ENCODE measurements at regions not wholly inside any gene's neighbourhood (a gene's known extent, or its start where the extent isn't known, plus 50 kb on each side); places are given as distances from the start of the nearest gene placed in this dataset.

GRCh38 chr5:166354332-166354731, 1937.1 kb upstream of the WWC1 start:
- Histone ChIP-seq H3K4me3 (no peak overlapping the region), H3K27ac (no peak overlapping the region)
- no peak for TF ChIP-seq CTCF (IDR thresholded peaks at IDR 0.05)
- DNase-seq (ENCODE audit: low spot score), result no peak

GRCh38 chr5:166356096-166356495, 1935.3 kb upstream of the WWC1 start:
- DNase-seq (ENCODE audit: low spot score), result no peak
- Histone ChIP-seq H3K27ac (no peak overlapping the region), H3K4me3 (no peak overlapping the region)
- no peak for TF ChIP-seq CTCF (IDR thresholded peaks at IDR 0.05)

DNA sequence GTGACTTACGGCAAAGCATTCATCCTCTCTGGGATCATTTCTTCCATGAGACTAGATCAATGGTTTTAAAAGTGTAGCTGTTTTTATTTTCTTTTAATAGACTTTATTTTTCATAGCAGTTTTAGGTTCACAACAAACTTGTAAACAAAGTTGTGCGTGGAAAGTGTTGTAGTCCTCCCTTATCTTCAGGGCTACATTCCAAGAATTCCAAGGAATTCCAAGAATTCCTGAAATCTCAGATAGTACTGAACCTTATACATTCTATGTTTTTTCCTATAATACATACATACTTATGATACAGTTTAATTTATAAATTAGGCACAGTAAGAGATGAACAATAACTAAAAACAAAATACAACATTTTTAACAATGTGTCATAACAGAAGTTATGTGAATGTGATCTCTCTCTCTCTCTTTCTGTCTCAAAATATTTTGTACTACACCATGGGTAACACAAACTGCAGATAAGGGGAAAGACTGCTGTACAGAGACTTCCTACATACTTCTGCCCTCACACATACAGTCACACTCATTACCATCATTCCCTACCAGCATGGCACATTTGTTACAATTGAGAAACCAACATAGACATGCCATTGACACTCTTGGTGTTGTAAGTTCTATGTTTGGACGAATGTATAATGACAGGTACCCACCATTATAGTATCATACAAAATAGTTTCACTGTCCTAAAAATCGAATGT, 1933.2 kb upstream of the WWC1 start:
- H3K27ac ChIP-seq, result no peak overlapping the region
- H3K4me3 ChIP-seq, result no peak overlapping the region
- DNase-seq (ENCODE audit: low spot score), result no peak
- TF ChIP-seq CTCF (IDR thresholded peaks at IDR 0.05), result no peak

DNA sequence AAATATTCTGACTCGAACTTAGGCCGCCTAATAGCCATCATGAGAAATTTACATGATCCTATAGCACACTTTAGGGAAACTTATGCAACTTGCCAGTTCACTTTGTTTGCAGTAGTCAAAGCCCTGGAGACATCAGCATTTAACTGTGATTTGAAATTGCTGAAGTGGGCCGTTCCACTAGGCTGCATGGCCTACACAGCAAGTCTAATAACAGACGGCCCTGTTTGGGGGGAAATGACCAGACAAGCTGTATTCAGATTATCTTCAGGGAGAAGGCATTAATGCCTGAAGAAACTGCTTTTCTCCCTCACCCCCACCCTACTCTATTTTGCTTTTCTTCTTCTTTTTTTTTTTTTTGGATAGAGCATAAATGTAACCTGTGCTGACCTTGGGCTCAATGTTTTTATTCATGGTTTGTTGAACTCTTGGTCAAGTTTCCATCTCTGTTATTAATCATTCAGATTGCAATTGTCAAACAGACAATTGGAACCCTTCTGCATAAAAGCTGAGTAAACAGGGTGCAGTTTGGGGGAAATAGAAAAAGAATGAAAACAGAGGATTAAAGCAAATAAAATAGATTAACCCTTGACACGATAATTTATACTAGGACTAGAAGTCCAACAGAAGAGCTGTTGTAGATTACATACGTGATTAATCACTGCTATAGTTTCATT, 1928.2 kb upstream of the WWC1 start:
- no peak overlapping the region for H3K27ac ChIP-seq
- no peak for DNase-seq (ENCODE audit: low spot score)
- H3K4me3 ChIP-seq, result no peak overlapping the region
- no peak for TF ChIP-seq CTCF (IDR thresholded peaks at IDR 0.05)

GRCh38 chr5:166365164-166365563, 1926.3 kb upstream of the WWC1 start:
- no peak for DNase-seq (ENCODE audit: low spot score)
- no peak for TF ChIP-seq CTCF (IDR thresholded peaks at IDR 0.05)
- Histone ChIP-seq H3K27ac (no peak overlapping the region), H3K4me3 (no peak overlapping the region)

GRCh38 chr5:166367391-166367790, 1924.1 kb upstream of the WWC1 start:
- H3K27ac ChIP-seq, result no peak overlapping the region
- H3K4me3 ChIP-seq, result no peak overlapping the region
- DNase-seq (ENCODE audit: low spot score), result no peak
- TF ChIP-seq CTCF (IDR thresholded peaks at IDR 0.05), result no peak

DNA sequence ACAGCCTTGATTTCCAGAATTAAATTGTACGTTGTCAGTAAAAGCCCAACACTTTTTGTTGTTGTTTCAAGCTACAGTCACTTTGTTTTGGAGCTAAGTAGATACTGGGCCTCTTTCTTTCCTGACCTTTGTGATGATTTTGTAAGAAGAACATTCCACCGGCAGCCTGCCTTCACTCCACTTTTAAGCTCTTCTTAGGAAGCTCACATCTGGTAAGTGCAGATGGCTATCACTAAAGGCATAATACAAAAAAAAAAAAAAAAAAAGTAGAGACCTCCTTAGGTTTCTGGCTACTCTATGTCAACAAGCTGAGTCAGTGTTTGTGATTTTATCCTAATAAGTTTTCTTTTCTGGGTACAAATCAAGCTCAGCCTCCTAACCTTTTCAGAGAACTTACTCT, 1922.1 kb upstream of the WWC1 start:
- DNase-seq (ENCODE audit: low spot score), result no peak
- Histone ChIP-seq H3K27ac (no peak overlapping the region), H3K4me3 (no peak overlapping the region)
- TF ChIP-seq CTCF (IDR thresholded peaks at IDR 0.05), result no peak
